ENCODE measurements at regions not wholly inside any gene's neighbourhood (a gene's known extent, or its start where the extent isn't known, plus 50 kb on each side); places are given as distances from the start of the nearest gene placed in this dataset.

- no peak for DNase-seq (ENCODE audit: low read depth)
These were observed 749.5 kb downstream of the BRD1 start for GRCh38 chr22:49078076-49078710.

DNA sequence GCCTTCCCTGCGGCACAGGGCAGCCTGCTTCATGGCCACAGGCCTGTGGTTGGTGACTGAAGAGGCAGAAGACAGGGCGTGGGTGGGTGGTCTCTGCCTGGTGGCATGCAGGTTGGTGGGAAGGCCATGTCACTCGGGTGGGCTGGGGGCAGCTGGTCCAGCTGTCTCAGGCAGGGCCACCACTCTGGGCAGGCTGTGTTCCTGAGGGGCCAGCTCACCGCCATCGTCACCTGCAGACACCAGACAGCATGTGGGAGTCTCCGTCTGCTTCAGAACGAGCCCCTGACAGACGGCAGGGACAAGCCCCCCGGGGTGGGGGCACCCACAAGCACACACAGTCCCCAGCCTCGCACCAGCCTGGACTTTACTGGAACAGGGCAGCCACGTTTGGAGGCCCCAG lies 750.1 kb downstream of the BRD1 start:
- DNase-seq (ENCODE audit: low read depth), result no peak

DNA sequence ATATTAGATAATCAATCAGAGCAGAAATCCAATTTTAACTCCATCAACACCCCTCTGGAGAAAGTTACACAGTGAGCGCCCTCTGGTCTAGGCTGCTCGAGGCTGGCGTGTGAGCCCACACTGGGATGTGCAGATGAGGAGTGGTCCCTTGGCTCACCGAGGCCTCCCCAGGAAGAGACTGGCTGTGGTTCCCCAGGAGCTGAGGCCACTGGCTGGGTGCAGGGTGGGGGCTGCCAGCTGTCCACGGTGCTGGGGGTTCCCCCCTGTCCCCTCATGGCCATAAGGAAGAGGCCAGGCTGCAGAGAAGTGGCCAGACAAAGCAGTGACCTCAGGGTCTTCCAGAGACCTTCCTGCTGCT lies 750.7 kb downstream of the BRD1 start:
- no peak for DNase-seq (ENCODE audit: low read depth)

- no peak for DNase-seq (ENCODE audit: low read depth)
These were observed 751.2 kb downstream of the BRD1 start for GRCh38 chr22:49076300-49077035.

DNA sequence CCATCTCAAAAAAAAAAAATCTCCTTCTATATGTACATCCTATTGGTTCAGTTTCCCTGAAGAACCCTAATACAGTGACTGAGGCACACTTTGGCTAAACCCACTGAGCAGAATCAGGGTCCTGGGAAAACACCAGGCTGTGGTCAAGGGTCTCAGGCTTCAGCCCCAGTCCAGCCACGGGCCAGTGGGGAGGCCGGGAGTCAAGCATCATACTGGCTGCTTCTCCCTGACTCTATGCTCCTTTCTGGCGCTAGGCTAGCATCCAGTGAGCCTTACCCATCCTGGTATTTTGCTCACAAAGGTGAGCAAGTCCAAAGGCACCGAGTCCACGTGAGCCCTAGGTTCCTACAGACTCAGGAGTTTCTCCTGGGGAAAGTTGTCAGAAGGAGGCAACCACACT lies 752.5 kb downstream of the BRD1 start:
- DNase-seq (ENCODE audit: low read depth), result no peak

- DNase-seq (ENCODE audit: low read depth), result no peak
These were observed 753.7 kb downstream of the BRD1 start for GRCh38 chr22:49073873-49074417.

GRCh38 chr22:49072996-49073645 lies 754.6 kb downstream of the BRD1 start:
- no peak for DNase-seq (ENCODE audit: low read depth)

DNA sequence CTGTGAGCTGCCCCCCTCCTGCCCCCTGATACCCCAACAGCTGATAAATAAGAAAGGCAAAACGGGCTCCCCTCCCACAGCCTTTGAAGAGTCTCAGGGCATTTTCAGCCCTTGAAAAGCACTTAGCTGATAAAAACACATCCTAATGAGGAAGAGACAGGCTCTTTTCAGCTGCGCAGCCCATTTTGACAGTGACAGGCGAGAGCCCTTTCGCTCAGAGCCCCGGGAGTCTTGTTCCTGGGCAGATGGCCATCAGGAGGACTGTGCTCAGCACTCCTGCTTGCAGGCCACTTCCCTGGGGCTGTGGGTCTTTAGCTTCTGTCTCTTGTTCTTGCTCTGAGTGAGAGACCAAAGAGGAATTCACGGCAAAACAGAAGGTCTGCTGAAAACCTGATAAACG lies 757.2 kb downstream of the BRD1 start:
- DNase-seq (ENCODE audit: low read depth), result no peak

DNA sequence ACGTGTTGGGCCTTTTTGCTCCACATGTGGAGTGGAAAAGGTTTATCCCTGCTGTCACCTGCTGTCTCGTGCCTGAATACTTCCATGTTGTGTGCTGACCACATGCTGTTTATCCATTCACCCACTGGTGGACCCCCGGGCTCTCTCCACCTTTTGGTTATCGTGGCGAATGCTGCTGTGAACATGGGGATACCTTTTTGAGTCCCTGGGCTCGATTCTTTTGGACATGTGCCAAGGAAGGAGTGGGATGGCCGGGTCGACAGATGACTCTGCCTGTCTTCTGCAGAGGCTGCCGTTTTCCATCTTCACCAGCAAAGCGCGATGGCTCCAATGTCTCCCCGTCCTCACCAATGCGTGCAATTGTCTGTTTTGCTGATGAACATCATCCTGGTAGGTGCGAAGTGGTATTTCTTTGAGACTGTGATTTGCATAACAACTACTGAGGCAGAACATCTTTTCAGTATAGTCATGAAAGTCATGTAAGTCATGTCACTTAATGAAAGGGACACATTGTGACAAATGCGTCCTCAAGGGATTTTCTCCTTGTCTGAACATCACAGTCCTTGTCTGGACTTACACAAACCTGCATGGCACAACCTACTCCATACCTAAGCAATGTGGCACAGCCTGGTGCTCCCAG lies 758.7 kb downstream of the BRD1 start:
- DNase-seq (ENCODE audit: low read depth), result no peak

GRCh38 chr22:49067504-49067903 lies 760.2 kb downstream of the BRD1 start:
- DNase-seq (ENCODE audit: low read depth), result no peak

DNA sequence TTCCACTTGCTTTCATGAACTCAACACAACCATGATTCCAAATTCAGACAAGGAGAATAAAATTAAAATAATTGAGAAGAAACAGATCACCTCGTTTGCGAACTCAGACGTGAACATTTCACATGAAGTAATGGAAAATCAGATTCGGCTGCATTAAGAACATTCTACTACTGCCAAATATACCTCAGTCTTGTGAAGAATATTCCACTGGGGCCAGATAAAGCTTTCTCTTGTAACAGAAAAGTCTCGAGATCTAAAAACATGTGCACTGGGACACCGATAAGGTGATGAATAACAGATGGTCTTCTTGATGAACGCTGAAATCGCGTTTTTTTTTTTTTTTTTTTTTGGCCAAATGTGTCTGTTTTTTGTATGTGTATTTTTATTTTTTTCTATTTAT lies 761.1 kb downstream of the BRD1 start:
- DNase-seq (ENCODE audit: low read depth), result no peak

DNA sequence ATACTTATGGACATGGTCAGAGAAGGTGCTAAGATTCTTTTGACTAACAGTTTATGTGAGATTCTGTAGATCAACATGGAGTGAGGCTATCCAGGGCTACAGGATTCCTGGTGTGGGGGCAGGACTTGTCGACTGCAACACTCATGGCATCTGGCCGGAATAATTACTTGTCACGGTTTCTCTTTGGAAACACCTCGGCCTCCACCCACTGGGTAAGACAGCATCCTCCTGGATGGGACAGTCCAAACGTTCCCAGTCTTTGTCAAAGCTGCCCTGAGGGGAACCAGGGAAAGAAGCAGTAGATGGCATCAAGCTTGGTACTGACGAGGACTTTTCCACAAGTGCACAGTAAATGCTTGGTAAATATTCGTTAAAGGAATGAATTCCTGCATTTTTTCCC lies 762.8 kb downstream of the BRD1 start:
- DNase-seq (ENCODE audit: low read depth), result no peak

DNA sequence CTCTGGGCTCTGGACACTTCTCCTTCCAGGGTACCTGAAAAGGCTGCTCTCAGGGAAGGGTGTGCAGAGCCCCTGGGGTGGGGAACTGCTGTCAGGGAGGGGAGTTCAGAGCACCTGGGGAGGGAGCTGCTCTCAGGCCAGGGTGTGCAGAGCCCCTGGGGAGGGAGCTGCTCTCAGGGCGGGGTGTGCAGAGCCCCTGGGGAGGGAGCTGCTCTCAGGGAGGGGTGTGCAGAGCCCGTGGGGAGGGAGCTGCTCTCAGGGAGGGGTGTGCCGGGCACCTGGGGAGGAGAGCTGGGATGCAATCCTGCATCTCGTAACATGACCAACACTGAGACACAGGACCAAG lies 764.2 kb downstream of the BRD1 start:
- no peak for DNase-seq (ENCODE audit: low read depth)

GRCh38 chr22:49062802-49063544 lies 764.7 kb downstream of the BRD1 start:
- no peak for DNase-seq (ENCODE audit: low read depth)

DNA sequence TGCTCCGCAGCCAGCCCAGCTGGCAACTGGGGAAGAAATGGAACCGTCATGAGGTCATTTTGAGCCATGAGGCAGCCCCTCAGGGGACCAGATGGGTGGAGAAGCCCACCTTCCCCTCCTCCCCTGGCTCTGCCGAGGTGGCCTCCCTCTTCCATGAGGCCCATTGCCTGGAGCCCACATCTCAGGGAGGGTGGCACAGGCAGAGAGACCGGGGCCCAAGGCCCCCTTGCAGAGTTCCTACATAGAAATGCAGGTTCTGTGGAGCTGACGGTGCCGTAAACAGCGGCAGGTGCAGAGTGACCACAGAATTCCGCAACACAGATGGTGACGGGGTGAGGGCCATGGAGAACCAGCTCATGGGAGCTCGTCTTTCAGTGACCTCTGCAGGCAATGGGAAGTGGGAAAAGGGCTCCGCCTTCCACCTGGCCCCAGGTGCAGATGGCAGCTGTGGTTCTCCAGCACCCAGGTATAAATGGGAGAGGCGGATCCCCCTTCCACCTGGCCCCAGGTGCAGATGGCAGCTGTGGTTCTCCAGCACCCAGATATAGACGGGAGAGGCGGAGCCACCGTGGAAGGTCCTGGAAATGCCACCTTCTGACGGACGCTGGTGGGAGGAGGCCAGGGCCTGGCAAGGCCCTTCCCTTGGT lies 765.4 kb downstream of the BRD1 start:
- DNase-seq (ENCODE audit: low read depth), result no peak

GRCh38 chr22:49057910-49058309 lies 769.8 kb downstream of the BRD1 start:
- DNase-seq (ENCODE audit: low read depth), result no peak

GRCh38 chr22:49056301-49056700 lies 771.4 kb downstream of the BRD1 start:
- DNase-seq (ENCODE audit: low read depth), result no peak

GRCh38 chr22:49055406-49055805 lies 772.3 kb downstream of the BRD1 start:
- no peak for DNase-seq (ENCODE audit: low read depth)

DNA sequence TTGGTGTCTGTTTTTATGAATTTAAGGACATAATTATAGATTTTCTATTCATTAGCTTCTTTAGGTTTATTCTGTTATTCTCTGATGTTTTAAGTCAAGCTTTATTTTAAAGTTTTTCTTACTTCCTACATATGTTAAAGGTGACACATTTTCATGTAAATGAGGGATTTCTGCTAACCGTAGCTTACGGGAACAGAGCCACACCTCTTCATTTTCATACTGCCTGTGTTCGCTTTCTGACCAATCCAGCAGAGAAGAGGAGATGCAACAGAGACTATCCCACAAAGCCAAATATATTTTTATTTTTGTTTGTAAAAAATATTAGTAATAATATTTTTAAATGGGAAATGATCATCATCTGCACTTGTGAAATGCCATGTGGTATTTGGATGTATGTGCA lies 774.1 kb downstream of the BRD1 start:
- DNase-seq (ENCODE audit: low read depth), result no peak

DNA sequence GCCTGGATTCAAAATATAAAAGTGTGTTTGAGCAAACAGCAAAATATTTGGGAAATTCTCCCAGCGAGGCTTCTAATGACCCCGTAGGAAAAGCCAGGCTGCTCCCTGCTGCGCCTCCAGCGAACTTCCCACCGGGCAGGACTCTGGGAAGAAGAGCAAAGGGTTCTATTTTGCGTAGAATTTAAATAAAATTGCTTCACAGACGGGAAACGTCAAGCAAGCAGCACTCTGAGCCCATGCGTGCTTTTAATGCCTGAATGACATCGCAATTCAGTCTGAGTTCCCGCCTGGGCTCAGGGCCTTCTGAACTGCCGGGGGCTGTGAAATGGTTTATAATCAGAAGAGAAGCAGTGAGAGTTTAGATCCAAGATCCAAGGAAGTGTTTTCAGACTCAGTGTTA lies 775.1 kb downstream of the BRD1 start:
- DNase-seq (ENCODE audit: low read depth), result no peak

DNA sequence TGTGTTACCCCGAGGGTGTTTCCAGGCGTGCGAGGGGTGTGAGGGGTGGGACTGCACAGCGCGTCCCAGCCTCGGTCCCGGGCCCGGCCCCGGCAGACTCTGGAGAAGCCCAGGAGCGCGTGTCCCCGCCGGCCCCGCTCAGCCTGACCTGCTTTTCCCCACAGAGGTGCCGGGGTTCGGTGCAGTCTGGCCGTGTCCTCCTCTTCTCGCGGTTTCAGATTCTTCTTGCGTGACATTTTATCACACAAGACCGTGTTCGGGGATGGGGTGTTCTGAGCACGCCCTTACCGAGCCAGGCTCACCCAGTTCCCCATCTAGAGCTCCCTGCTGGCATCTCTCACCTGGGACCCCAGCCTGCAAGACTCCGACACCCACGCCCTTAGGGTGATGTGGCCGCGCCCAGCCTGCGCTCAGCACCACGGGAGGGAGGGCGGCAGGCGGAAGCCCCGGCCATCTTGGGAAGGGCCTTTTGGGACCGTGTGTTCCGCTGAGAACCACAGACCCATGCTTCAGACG lies 775.6 kb downstream of the BRD1 start:
- peak; percentile 46 for DNase-seq (ENCODE audit: low read depth)
